ENCODE measurements at regions not wholly inside any gene's neighbourhood (a gene's known extent, or its start where the extent isn't known, plus 50 kb on each side); places are given as distances from the start of the nearest gene placed in this dataset.

- TF ChIP-seq, protein P1, sequence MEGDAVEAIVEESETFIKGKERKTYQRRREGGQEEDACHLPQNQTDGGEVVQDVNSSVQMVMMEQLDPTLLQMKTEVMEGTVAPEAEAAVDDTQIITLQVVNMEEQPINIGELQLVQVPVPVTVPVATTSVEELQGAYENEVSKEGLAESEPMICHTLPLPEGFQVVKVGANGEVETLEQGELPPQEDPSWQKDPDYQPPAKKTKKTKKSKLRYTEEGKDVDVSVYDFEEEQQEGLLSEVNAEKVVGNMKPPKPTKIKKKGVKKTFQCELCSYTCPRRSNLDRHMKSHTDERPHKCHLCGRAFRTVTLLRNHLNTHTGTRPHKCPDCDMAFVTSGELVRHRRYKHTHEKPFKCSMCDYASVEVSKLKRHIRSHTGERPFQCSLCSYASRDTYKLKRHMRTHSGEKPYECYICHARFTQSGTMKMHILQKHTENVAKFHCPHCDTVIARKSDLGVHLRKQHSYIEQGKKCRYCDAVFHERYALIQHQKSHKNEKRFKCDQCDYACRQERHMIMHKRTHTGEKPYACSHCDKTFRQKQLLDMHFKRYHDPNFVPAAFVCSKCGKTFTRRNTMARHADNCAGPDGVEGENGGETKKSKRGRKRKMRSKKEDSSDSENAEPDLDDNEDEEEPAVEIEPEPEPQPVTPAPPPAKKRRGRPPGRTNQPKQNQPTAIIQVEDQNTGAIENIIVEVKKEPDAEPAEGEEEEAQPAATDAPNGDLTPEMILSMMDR (IDR thresholded peaks at IDR 0.05), result no peak
- no peak overlapping the region for H3K27ac Mint-ChIP-seq (ENCODE audit: unreplicated experiment)
- no peaks in the 10 kb centered on the region for H3K27me3 Mint-ChIP-seq (ENCODE audit: low read depth)
- H3K9me3 Mint-ChIP-seq (ENCODE audit: low read depth), result no peaks in the 10 kb centered on the region
- no peaks in the 10 kb centered on the region for H3K36me3 Mint-ChIP-seq (ENCODE audit: low read depth)
- H3K4me1 Mint-ChIP-seq (ENCODE audit: low read depth), result no peaks in the 10 kb centered on the region
- H3K4me3 Mint-ChIP-seq (ENCODE audit: unreplicated experiment), result no peak overlapping the region
- DNase-seq (ENCODE audit: low spot score), result no peak
These were observed 246.6 kb upstream of the CCDC196 start for GRCh38 chr14:66239589-66239988.

DNA sequence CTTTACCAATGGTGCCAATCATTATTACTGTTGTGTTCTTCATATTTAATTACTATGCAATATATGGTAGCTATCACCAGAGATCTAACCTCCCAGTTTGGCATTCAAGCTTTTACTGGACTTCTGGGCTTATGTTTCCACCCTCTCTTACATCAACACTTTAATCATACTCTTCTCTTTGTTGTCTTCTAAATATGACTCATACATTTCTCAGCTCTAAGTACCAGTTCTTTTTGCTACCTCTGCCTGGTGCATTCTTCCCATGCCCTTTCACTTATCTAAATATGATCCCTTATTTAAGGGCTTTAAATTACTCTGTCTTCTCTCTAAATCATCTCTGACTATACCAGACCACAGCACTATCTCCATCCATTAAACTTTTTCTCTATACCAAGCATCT, 246.1 kb upstream of the CCDC196 start:
- TF ChIP-seq, protein P1 (IDR thresholded peaks at IDR 0.05), result no peak
- Mint-ChIP-seq H3K27ac (ENCODE audit: unreplicated experiment) (no peak overlapping the region), H3K36me3 (ENCODE audit: low read depth) (no peaks in the 10 kb centered on the region), H3K4me3 (ENCODE audit: unreplicated experiment) (no peak overlapping the region), H3K9me3 (ENCODE audit: low read depth) (no peaks in the 10 kb centered on the region), H3K4me1 (ENCODE audit: low read depth) (no peaks in the 10 kb centered on the region), H3K27me3 (ENCODE audit: low read depth) (no peaks in the 10 kb centered on the region)
- no peak for DNase-seq (ENCODE audit: low spot score)

- TF ChIP-seq, protein P1 (IDR thresholded peaks at IDR 0.05), result no peak
These were observed 244.2 kb upstream of the CCDC196 start for GRCh38 chr14:66242001-66242400.

GRCh38 chr14:66244834-66245233, 241.3 kb upstream of the CCDC196 start:
- H3K4me3 Mint-ChIP-seq (ENCODE audit: unreplicated experiment), result no peak overlapping the region
- no peak for DNase-seq (ENCODE audit: low spot score)
- H3K27ac Mint-ChIP-seq (ENCODE audit: unreplicated experiment), result no peak overlapping the region
- no peaks in the 10 kb centered on the region for H3K36me3 Mint-ChIP-seq (ENCODE audit: low read depth)
- no peaks in the 10 kb centered on the region for H3K27me3 Mint-ChIP-seq (ENCODE audit: low read depth)
- peaks cover 3% of the 10 kb centered on the region for H3K9me3 Mint-ChIP-seq (ENCODE audit: low read depth)
- TF ChIP-seq, protein P1 (IDR thresholded peaks at IDR 0.05), result no peak
- H3K4me1 Mint-ChIP-seq (ENCODE audit: low read depth), result no peaks in the 10 kb centered on the region

More at GRCh38 chr14:66242001-66242400, 244.2 kb upstream of the CCDC196 start:
- no peaks in the 10 kb centered on the region for H3K4me1 Mint-ChIP-seq (ENCODE audit: low read depth)
- peaks cover 3% of the 10 kb centered on the region for H3K9me3 Mint-ChIP-seq (ENCODE audit: low read depth)
- no peak overlapping the region for H3K27ac Mint-ChIP-seq (ENCODE audit: unreplicated experiment)
- no peaks in the 10 kb centered on the region for H3K27me3 Mint-ChIP-seq (ENCODE audit: low read depth)
- no peak overlapping the region for H3K4me3 Mint-ChIP-seq (ENCODE audit: unreplicated experiment)
- DNase-seq (ENCODE audit: low spot score), result no peak
- H3K36me3 Mint-ChIP-seq (ENCODE audit: low read depth), result no peaks in the 10 kb centered on the region

DNA sequence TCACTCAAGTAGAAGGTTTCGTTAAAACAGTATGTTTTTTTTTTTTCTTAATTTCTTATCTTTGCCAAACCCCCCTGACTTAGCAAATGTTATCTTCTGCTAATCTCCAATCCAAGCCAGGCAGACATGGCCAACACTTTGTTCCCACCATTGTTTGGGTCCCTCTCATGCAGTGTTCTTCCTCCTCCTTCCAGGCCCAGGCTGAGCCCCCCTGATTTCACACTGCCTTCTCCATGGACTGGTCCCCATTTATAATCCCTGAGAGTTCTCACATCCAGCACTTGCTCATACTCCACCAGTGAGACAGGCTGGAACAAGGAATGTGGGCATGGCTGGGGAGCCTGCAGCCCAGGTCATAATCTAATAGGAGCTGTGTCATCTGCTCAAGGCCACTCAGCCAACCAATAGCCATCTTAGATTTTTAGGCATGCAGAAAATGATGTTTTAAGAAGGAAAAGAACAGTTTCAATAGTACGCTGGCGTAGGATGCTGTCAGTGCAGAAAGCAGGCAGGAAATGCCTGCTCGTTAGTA, 238.4 kb upstream of the CCDC196 start:
- no peak for DNase-seq (ENCODE audit: low spot score)
- TF ChIP-seq, protein P1 (IDR thresholded peaks at IDR 0.05), result no peak
- no peaks in the 10 kb centered on the region for H3K27me3 Mint-ChIP-seq (ENCODE audit: low read depth)
- H3K27ac Mint-ChIP-seq (ENCODE audit: unreplicated experiment), result no peak overlapping the region
- no peaks in the 10 kb centered on the region for H3K36me3 Mint-ChIP-seq (ENCODE audit: low read depth)
- no peak overlapping the region for H3K4me3 Mint-ChIP-seq (ENCODE audit: unreplicated experiment)
- peaks cover 7% of the 10 kb centered on the region for H3K9me3 Mint-ChIP-seq (ENCODE audit: low read depth)
- H3K4me1 Mint-ChIP-seq (ENCODE audit: low read depth), result no peaks in the 10 kb centered on the region

Measured in chondrocyte (in vitro differentiated cells).